K562 (cell line): ENCODE measurements at regions not wholly inside any gene's neighbourhood (a gene's known extent, or its start where the extent isn't known, plus 50 kb on each side); places are given as distances from the start of the nearest gene placed in this dataset.

Experiments
- CHD4 ChIP-seq: fragments of 200-600 bp; sonication (generic); IDR thresholded peaks from 3 replicates; pipeline ENCODE4 v1.6.1; 2012; ENCODE audit warnings: low read depth, mild to moderate bottlenecking, mixed read lengths, low read length, inconsistent platforms; ENCODE audit not compliant: insufficient read depth, insufficient replicate concordance, poor library complexity, severe bottlenecking
- DNMT1 ChIP-seq: fragments of 450-650 bp; IDR thresholded peaks from 2 replicates; pipeline ENCODE4 v1.6.1; 2016; ENCODE audit warnings: antibody characterized with exemption, mild to moderate bottlenecking
- HMG20B ChIP-seq: fragments of 250-450 bp; sonication (Bioruptor Pico); IDR thresholded peaks from 2 replicates; pipeline ENCODE4 v1.5.0; 2021; ENCODE audit warnings: mild to moderate bottlenecking
- HNRNPLL ChIP-seq: fragments of 200-400 bp; formaldehyde crosslinking; IDR thresholded peaks from 2 replicates; pipeline ENCODE4 v1.6.1; 2017; ENCODE audit warnings: low read length, low read depth, mild to moderate bottlenecking; ENCODE audit not compliant: poor library complexity, severe bottlenecking
- KAT7 ChIP-seq: sonication (generic); formaldehyde crosslinking; IDR thresholded peaks from 2 replicates; pipeline ENCODE4 v1.8.0; 2022; ENCODE audit warnings: missing genetic modification reagents, mild to moderate bottlenecking, borderline replicate concordance
- KAT8 ChIP-seq: fragments of 450-650 bp; IDR thresholded peaks from 2 replicates; pipeline ENCODE4 v1.6.1; 2016; ENCODE audit warnings: low read depth, mild to moderate bottlenecking
- KDM4B ChIP-seq, 2 experiments: fragments of 450-650 bp in 1 of 2; sonication (generic) in 1 of 2; IDR thresholded peaks; 2 replicates each; pipeline ENCODE4 v1.6.1; 2016 to 2017; ENCODE audit warnings: borderline replicate concordance in 2 of 2, antibody characterized with exemption in 1 of 2, low read depth in 1 of 2, mild to moderate bottlenecking in 1 of 2
- KLF1 ChIP-seq: fragments of 450-650 bp; IDR thresholded peaks from 2 replicates; pipeline ENCODE4 v1.6.1; 2016; ENCODE audit warnings: missing genetic modification characterization, missing compliant biosample characterization
- KLF6 ChIP-seq: fragments of 250-450 bp; sonication (Bioruptor Pico); IDR thresholded peaks from 2 replicates; pipeline ENCODE4 v1.4.0; 2020; ENCODE audit warnings: mild to moderate bottlenecking, moderate library complexity, borderline replicate concordance
- MIER1 ChIP-seq: fragments of 450-650 bp; IDR thresholded peaks from 2 replicates; pipeline ENCODE4 v1.6.1; 2016; ENCODE audit warnings: antibody characterized with exemption, mild to moderate bottlenecking, low read depth
- PRDM10 ChIP-seq: fragments of 450-650 bp; IDR thresholded peaks from 2 replicates; pipeline ENCODE4 v1.6.1; 2018; ENCODE audit not compliant: partially characterized antibody
- RNF2 ChIP-seq: sonication (generic); IDR thresholded peaks from 2 replicates; pipeline ENCODE4 v1.6.1; 2016
- TCF15 ChIP-seq: fragments of 250-450 bp; sonication (Bioruptor Pico); IDR thresholded peaks from 2 replicates; pipeline ENCODE4 v1.8.0; 2022; ENCODE audit warnings: moderate library complexity, mild to moderate bottlenecking, inconsistent platforms
- TCF3 ChIP-seq: sonication (generic); formaldehyde crosslinking; IDR thresholded peaks from 2 replicates; pipeline ENCODE4 v1.4.0; 2020; ENCODE audit warnings: mild to moderate bottlenecking, missing genetic modification reagents
- TRIM24 ChIP-seq, 2 experiments: fragments of 450-650 bp; IDR thresholded peaks; 2 replicates each; pipeline ENCODE4 v1.6.1; 2016
- ZBTB8A ChIP-seq: fragments of 450-650 bp; IDR thresholded peaks from 2 replicates; pipeline ENCODE4 v1.6.1; 2018; ENCODE audit warnings: mild to moderate bottlenecking, moderate library complexity; ENCODE audit not compliant: partially characterized antibody
- ZFP36 ChIP-seq: fragments of 150-350 bp; IDR thresholded peaks from 2 replicates; pipeline ENCODE4 v1.6.1; 2018; ENCODE audit warnings: low read length, low read depth; ENCODE audit not compliant: partially characterized antibody
- ZNF134 ChIP-seq: fragments of 250-450 bp; sonication (Bioruptor Pico); conservative IDR thresholded peaks from 2 replicates; pipeline ENCODE4 v1.4.0; 2020
- ZNF316 ChIP-seq: fragments of 450-650 bp; IDR thresholded peaks from 2 replicates; pipeline ENCODE4 v1.6.1; 2016
- ZNF436 ChIP-seq: fragments of 250-450, 450-650 bp; sonication (Bioruptor Pico); formaldehyde crosslinking; IDR thresholded peaks from 2 replicates; pipeline ENCODE4 v1.7.0; 2020; ENCODE audit warnings: mild to moderate bottlenecking
- TF ChIP-seq, protein P1 (sequence below): fragments of 450-650 bp; IDR thresholded peaks from 2 replicates; pipeline ENCODE4 v1.6.1; 2016

- TF ChIP-seq PRDM10 (no peak), KAT8 (no peak), ZBTB8A (no peak), TCF3 (CRISPR knock-in tag) (no peak), KLF1 (no peak), CHD4 (no peak), ZFP36 (no peak), ZNF316 (no peak), KDM4B (IDR thresholded peaks at IDR 0.05; ENCODE audit: borderline replicate concordance in 2 of 2, low read depth in 1 of 2) (no peak), KLF6 (CRISPR knock-in tag) (no peak), KAT7 (CRISPR knock-in tag) (no peak), HNRNPLL (no peak), RNF2 (no peak), HMG20B (CRISPR knock-in tag) (no peak), ZNF436 (CRISPR knock-in tag) (peak; percentile 60), TRIM24 (IDR thresholded peaks at IDR 0.05) (no peak), DNMT1 (no peak), MIER1 (no peak), TCF15 (no peak), ZNF134 (no peak)
- TF ChIP-seq, protein P1, sequence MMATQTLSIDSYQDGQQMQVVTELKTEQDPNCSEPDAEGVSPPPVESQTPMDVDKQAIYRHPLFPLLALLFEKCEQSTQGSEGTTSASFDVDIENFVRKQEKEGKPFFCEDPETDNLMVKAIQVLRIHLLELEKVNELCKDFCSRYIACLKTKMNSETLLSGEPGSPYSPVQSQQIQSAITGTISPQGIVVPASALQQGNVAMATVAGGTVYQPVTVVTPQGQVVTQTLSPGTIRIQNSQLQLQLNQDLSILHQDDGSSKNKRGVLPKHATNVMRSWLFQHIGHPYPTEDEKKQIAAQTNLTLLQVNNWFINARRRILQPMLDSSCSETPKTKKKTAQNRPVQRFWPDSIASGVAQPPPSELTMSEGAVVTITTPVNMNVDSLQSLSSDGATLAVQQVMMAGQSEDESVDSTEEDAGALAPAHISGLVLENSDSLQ: no peak
These were observed 119.9 kb downstream of the HFE start (continued) for GRCh38 chr6:26206868-26207801.
